Neural cell (in vitro differentiated cells): ENCODE measurements at regions not wholly inside any gene's neighbourhood (a gene's known extent, or its start where the extent isn't known, plus 50 kb on each side); places are given as distances from the start of the nearest gene placed in this dataset.

ENCODE experiments used
- H2AFZ ChIP-seq: fragments of 200-600, 300-800 bp; sonication (generic), shearing (Covaris generic); 2 replicates; pipeline ENCODE4 v1.6.0; 2014; ENCODE audit warnings: low read depth, mild to moderate bottlenecking, antibody characterized with exemption, low read length, moderate library complexity
- H3F3A ChIP-seq: fragments of 200-600 bp; shearing (Covaris generic); 2 replicates; pipeline ENCODE4 v1.6.1; 2016; ENCODE audit warnings: mild to moderate bottlenecking, moderate library complexity, mixed read lengths, antibody characterized with exemption, low read length; ENCODE audit not compliant: insufficient read depth, poor library complexity, severe bottlenecking
- H3K27ac ChIP-seq: fragments of 200-600, 300-800 bp; sonication (generic), shearing (Covaris generic); 2 replicates; pipeline ENCODE4 v1.5.1; 2014; ENCODE audit warnings: mild to moderate bottlenecking, low read length, moderate library complexity
- H3K27me3 ChIP-seq: fragments of 300-800, 200-600 bp; sonication (generic), shearing (Covaris generic); 2 replicates; pipeline ENCODE4 v1.6.0; 2014; ENCODE audit warnings: mild to moderate bottlenecking, low read depth, low read length, moderate library complexity; ENCODE audit not compliant: insufficient read depth
- H3K36me3 ChIP-seq: fragments of 300-800, 200-600 bp; sonication (generic), shearing (Covaris generic); 2 replicates; pipeline ENCODE4 v1.5.1; 2014; ENCODE audit warnings: mild to moderate bottlenecking, antibody characterized with exemption, low read length, moderate library complexity; ENCODE audit not compliant: insufficient read depth
- H3K4me2 ChIP-seq: fragments of 300-800, 200-600 bp; sonication (generic), shearing (Covaris generic); 2 replicates; pipeline ENCODE4 v1.6.0; 2014; ENCODE audit warnings: mild to moderate bottlenecking, low read length
- H3K4me3 ChIP-seq: fragments of 300-800, 200-600 bp; sonication (generic), shearing (Covaris generic); 2 replicates; pipeline ENCODE4 v1.5.1; 2014; ENCODE audit warnings: mild to moderate bottlenecking, low read length, moderate library complexity
- H3K79me2 ChIP-seq: fragments of 200-600 bp; shearing (Covaris generic); replicated peaks from 2 replicates; pipeline ENCODE4 v1.6.0; 2014; ENCODE audit warnings: mild to moderate bottlenecking, low read length, moderate library complexity; ENCODE audit not compliant: insufficient read depth
- H3K9ac ChIP-seq: fragments of 300-800, 200-600 bp; sonication (generic), shearing (Covaris generic); 2 replicates; pipeline ENCODE4 v1.6.1; 2016; ENCODE audit warnings: mild to moderate bottlenecking, low read length, mixed read lengths
- H3K9me2 ChIP-seq: fragments of 200-600 bp; shearing (Covaris generic); 2 replicates; pipeline ENCODE4 v1.6.1; 2016; ENCODE audit warnings: mild to moderate bottlenecking, low read length, mixed read lengths; ENCODE audit not compliant: insufficient read depth
- H3K9me3 ChIP-seq: fragments of 200-600, 300-800 bp; sonication (generic), shearing (Covaris generic); 2 replicates; pipeline ENCODE4 v1.6.1; 2016; ENCODE audit warnings: mild to moderate bottlenecking, mixed run types, low read length, moderate library complexity, mixed read lengths
- H4K20me1 ChIP-seq: fragments of 200-600 bp; shearing (Covaris generic); 2 replicates; pipeline ENCODE4 v1.6.1; 2016; ENCODE audit warnings: mild to moderate bottlenecking, mixed run types; ENCODE audit not compliant: insufficient read depth
- CTCF ChIP-seq: fragments of 450-650 bp; IDR thresholded peaks from 2 replicates; pipeline ENCODE4 v1.5.1; 2014; ENCODE audit warnings: antibody characterized with exemption, mild to moderate bottlenecking, moderate library complexity; ENCODE audit not compliant: poor library complexity, severe bottlenecking
- EP300 ChIP-seq: fragments of 450-650 bp; conservative IDR thresholded peaks from 2 replicates; pipeline ENCODE4 v1.6.1; 2014; ENCODE audit warnings: antibody characterized with exemption, mild to moderate bottlenecking, moderate library complexity; ENCODE audit not compliant: poor library complexity, severe bottlenecking
- EZH2 ChIP-seq: fragments of 200-600, 300-800 bp; shearing (Covaris generic), sonication (generic); IDR thresholded peaks from 2 replicates; pipeline ENCODE4 v1.6.1; 2014; ENCODE audit warnings: antibody characterized with exemption, low read length, borderline replicate concordance, mild to moderate bottlenecking; ENCODE audit not compliant: insufficient read depth, poor library complexity, severe bottlenecking
- MXI1 ChIP-seq: fragments of 450-650 bp; conservative IDR thresholded peaks from 2 replicates; pipeline ENCODE4 v1.6.1; 2014; ENCODE audit warnings: antibody characterized with exemption, mild to moderate bottlenecking; ENCODE audit not compliant: poor library complexity, severe bottlenecking
- POLR2AphosphoS5 ChIP-seq: IDR thresholded peaks from 2 replicates; pipeline ENCODE4 v1.6.1; 2012
- RAD21 ChIP-seq: fragments of 450-650 bp; conservative IDR thresholded peaks from 2 replicates; pipeline ENCODE4 v1.6.1; 2014; ENCODE audit warnings: antibody characterized with exemption, mild to moderate bottlenecking, moderate library complexity
- SMC3 ChIP-seq: fragments of 450-650 bp; conservative IDR thresholded peaks from 2 replicates; pipeline ENCODE4 v1.6.1; 2014; ENCODE audit warnings: antibody characterized with exemption, mild to moderate bottlenecking, moderate library complexity; ENCODE audit not compliant: poor library complexity
- TAF1 ChIP-seq: IDR thresholded peaks from 2 replicates; pipeline ENCODE4 v1.6.1; 2012; ENCODE audit warnings: low read depth
- TF ChIP-seq, protein P1 (sequence below): IDR thresholded peaks from 2 replicates; pipeline ENCODE4 v1.6.1; 2012; ENCODE audit warnings: borderline replicate concordance

- H3K79me2 ChIP-seq: no peaks in the 10 kb centered on the region
- H3K9me3 ChIP-seq: no peaks in the 10 kb centered on the region
- no peak overlapping the region for H3K27ac ChIP-seq
- no peak overlapping the region for H3K4me3 ChIP-seq
- no peaks in the 10 kb centered on the region for H3F3A ChIP-seq
- H3K36me3 ChIP-seq: no peaks in the 10 kb centered on the region
- no peaks in the 10 kb centered on the region for H4K20me1 ChIP-seq
- H3K27me3 ChIP-seq: no peaks in the 10 kb centered on the region
- H3K9me2 ChIP-seq: no peaks in the 10 kb centered on the region
- no peak overlapping the region for H2AFZ ChIP-seq
- TF ChIP-seq RAD21: no peak
- no peak for TF ChIP-seq EZH2
- no peak for TF ChIP-seq SMC3
- TF ChIP-seq POLR2AphosphoS5: no peak
- TF ChIP-seq CTCF: no peak
- TF ChIP-seq, protein P1, sequence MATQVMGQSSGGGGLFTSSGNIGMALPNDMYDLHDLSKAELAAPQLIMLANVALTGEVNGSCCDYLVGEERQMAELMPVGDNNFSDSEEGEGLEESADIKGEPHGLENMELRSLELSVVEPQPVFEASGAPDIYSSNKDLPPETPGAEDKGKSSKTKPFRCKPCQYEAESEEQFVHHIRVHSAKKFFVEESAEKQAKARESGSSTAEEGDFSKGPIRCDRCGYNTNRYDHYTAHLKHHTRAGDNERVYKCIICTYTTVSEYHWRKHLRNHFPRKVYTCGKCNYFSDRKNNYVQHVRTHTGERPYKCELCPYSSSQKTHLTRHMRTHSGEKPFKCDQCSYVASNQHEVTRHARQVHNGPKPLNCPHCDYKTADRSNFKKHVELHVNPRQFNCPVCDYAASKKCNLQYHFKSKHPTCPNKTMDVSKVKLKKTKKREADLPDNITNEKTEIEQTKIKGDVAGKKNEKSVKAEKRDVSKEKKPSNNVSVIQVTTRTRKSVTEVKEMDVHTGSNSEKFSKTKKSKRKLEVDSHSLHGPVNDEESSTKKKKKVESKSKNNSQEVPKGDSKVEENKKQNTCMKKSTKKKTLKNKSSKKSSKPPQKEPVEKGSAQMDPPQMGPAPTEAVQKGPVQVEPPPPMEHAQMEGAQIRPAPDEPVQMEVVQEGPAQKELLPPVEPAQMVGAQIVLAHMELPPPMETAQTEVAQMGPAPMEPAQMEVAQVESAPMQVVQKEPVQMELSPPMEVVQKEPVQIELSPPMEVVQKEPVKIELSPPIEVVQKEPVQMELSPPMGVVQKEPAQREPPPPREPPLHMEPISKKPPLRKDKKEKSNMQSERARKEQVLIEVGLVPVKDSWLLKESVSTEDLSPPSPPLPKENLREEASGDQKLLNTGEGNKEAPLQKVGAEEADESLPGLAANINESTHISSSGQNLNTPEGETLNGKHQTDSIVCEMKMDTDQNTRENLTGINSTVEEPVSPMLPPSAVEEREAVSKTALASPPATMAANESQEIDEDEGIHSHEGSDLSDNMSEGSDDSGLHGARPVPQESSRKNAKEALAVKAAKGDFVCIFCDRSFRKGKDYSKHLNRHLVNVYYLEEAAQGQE: no peak
- TF ChIP-seq TAF1: no peak
- no peak for TF ChIP-seq EP300
- TF ChIP-seq MXI1: no peak
- no peak overlapping the region for H3K9ac ChIP-seq
- H3K4me2 ChIP-seq: no peak overlapping the region
Measured at GRCh38 chr16:17776465-17776864, 305.7 kb upstream of the XYLT1 start.

- Histone ChIP-seq H3F3A (no peaks in the 10 kb centered on the region), H4K20me1 (no peaks in the 10 kb centered on the region), H3K36me3 (no peaks in the 10 kb centered on the region), H3K79me2 (no peaks in the 10 kb centered on the region), H3K27me3 (no peaks in the 10 kb centered on the region), H3K9ac (no peak overlapping the region), H3K9me3 (no peaks in the 10 kb centered on the region), H3K4me2 (no peak overlapping the region), H3K9me2 (no peaks in the 10 kb centered on the region), H3K4me3 (no peak overlapping the region), H2AFZ (no peak overlapping the region), H3K27ac (no peak overlapping the region)
- no peak for TF ChIP-seq RAD21
- no peak for TF ChIP-seq TAF1
- no peak for TF ChIP-seq MXI1
- TF ChIP-seq EZH2: no peak
- TF ChIP-seq SMC3: no peak
- no peak for TF ChIP-seq CTCF
- TF ChIP-seq, protein P1: no peak
- no peak for TF ChIP-seq EP300
- TF ChIP-seq POLR2AphosphoS5: no peak
Measured at GRCh38 chr16:17775061-17775460, 304.3 kb upstream of the XYLT1 start.
